ENCODE measurements at regions not wholly inside any gene's neighbourhood (a gene's known extent, or its start where the extent isn't known, plus 50 kb on each side); places are given as distances from the start of the nearest gene placed in this dataset.

DNA sequence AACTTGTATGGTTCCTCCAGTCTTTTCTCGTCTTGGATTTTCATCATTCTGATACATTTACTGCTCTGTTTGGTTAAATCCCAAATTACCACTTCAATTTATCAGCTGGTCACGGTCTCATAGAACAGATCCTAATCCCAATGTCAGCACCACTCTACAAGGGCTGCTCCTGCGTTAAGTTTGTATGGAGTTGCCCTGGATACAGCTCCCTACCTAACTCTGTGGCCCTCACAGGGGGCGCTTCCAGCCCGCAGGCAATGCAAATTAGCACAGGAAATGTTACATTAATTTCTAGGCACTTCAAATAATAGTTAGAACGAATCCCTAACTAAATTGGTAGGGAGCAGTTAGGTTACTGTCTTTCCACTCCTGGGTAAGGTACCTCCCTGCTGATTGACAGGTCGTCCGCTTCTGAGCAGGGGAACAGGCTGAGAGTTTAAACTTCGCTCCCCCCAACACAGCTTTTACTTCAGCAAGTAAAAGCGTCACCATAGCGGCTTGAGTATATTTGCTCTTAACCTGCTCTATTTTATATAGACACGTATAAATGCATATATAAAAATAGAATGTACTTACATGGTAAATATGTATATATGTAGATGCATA, 238.5 kb upstream of the FANCL start:
- H3K9me3 ChIP-seq, result no peaks in the 10 kb centered on the region
- H3K4me1 ChIP-seq, result no peaks in the 10 kb centered on the region
- no peaks in the 10 kb centered on the region for H3K27me3 ChIP-seq
- H3K36me3 ChIP-seq, result no peaks in the 10 kb centered on the region
- in situ Hi-C loops (cut with MboI; ENCODE audit: low pct_ligation_motif_present in 1 of 4, low pct_unique_long_range_greater_than_20kb in 1 of 4, low sequenced_read_pairs in 3 of 4) (no loop called here), intact Hi-C loops (cut with DNase I; ENCODE audit: low total_unique reads) (no loop called here)
- no peak for DNase-seq
- H3K27ac ChIP-seq, result no peak overlapping the region
- TF ChIP-seq POLR2A (IDR thresholded peaks at IDR 0.05) (no peak), POLR2AphosphoS5 (IDR thresholded peaks at IDR 0.05) (no peak), EP300 (IDR thresholded peaks at IDR 0.05; ENCODE audit: low read depth) (no peak)
- TF ChIP-seq, protein P1, sequence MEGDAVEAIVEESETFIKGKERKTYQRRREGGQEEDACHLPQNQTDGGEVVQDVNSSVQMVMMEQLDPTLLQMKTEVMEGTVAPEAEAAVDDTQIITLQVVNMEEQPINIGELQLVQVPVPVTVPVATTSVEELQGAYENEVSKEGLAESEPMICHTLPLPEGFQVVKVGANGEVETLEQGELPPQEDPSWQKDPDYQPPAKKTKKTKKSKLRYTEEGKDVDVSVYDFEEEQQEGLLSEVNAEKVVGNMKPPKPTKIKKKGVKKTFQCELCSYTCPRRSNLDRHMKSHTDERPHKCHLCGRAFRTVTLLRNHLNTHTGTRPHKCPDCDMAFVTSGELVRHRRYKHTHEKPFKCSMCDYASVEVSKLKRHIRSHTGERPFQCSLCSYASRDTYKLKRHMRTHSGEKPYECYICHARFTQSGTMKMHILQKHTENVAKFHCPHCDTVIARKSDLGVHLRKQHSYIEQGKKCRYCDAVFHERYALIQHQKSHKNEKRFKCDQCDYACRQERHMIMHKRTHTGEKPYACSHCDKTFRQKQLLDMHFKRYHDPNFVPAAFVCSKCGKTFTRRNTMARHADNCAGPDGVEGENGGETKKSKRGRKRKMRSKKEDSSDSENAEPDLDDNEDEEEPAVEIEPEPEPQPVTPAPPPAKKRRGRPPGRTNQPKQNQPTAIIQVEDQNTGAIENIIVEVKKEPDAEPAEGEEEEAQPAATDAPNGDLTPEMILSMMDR (IDR thresholded peaks at IDR 0.05), result no peak
- no peak overlapping the region for H3K4me3 ChIP-seq
- WGBS, 2 donors (ENCODE audit: low coverage in 1 of 2), result 70 to 81% methylated on average over 12 of the region's 12 CpGs

DNA sequence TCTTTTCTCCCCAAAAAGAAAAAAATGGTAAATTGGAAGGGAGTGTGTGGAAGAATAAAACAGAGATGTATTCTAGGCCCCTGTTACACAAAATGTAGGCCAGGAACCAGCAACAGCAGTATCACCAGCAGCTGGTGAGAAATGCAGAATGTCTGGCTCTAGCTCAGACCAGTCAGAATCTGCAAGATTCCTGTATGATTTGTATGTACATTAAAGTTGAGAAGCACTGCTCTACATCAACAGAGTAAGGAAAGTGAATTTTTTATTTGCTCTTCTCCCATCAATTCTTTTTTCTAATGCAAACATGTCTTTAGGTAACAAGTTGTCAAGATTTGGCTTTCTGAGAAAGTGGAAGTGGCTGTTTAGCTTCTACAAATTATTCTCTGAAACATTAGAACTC, 235.4 kb upstream of the FANCL start:
- H3K36me3 ChIP-seq, result no peaks in the 10 kb centered on the region
- no peak overlapping the region for H3K4me3 ChIP-seq
- in situ Hi-C loops (cut with MboI; ENCODE audit: low pct_ligation_motif_present in 1 of 4, low pct_unique_long_range_greater_than_20kb in 1 of 4, low sequenced_read_pairs in 3 of 4) (no loop called here), intact Hi-C loops (cut with DNase I; ENCODE audit: low total_unique reads) (no loop called here)
- no peaks in the 10 kb centered on the region for H3K9me3 ChIP-seq
- no peaks in the 10 kb centered on the region for H3K27me3 ChIP-seq
- DNase-seq, result no peak
- no peak for TF ChIP-seq EP300 (IDR thresholded peaks at IDR 0.05; ENCODE audit: low read depth)
- no peaks in the 10 kb centered on the region for H3K4me1 ChIP-seq
- H3K27ac ChIP-seq, result no peak overlapping the region

DNA sequence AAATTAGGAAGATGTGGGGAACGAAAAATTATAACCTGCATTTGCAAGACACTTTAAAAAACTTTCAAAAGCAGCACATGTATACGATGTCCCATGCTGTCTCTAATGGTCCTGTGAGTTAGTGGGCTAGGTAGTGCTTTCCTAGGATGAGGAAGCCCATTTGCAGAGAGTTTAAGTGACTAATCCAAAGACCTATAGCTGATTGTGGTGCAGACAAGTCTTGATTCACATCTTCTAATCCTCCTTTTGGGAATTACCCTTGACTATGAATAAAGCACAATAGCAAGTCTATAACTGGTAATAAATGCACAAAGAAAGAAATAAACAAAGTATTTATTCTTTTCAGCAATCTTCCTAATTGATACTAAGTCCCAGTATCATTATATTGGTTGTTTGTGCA, 234.6 kb upstream of the FANCL start:
- no peaks in the 10 kb centered on the region for H3K4me1 ChIP-seq
- 76 to 100% methylated on average over 1 to 2 of the region's 2 CpGs for WGBS, 2 donors (ENCODE audit: low coverage in 1 of 2)
- intact Hi-C loops (cut with DNase I; ENCODE audit: low total_unique reads), result no loop called here

DNA sequence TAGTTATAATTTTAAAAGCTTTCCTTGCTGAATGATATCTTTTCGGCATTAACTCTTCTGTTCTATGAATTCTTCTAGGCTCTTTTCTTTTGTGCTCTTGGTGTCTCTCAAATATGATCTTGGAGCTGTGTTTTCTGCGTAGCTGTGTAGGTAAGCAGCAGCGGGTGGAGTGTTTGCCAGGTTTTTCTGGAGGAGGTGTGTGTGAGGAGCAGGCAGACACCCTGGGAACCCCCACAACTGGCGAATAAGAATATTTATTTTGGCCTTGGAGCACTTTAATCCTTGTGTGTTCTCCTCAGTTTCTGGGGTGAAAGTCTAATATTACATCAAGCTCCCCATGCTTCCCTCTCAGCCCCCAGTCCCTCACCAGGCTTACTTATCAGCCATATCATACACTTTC, 232.0 kb upstream of the FANCL start:
- WGBS, 2 donors (ENCODE audit: low coverage in 1 of 2), result 77 to 80% methylated on average over 4 of the region's 4 CpGs
- in situ Hi-C loops (cut with MboI; ENCODE audit: low pct_ligation_motif_present in 1 of 4, low pct_unique_long_range_greater_than_20kb in 1 of 4, low sequenced_read_pairs in 3 of 4), result no loop called here
- H3K9me3 ChIP-seq, result no peaks in the 10 kb centered on the region

More for the DNA sequence above, 234.6 kb upstream of the FANCL start:
- no peak for TF ChIP-seq POLR2AphosphoS5 (IDR thresholded peaks at IDR 0.05)
- TF ChIP-seq, protein P1 (IDR thresholded peaks at IDR 0.05), result no peak
- no peak for TF ChIP-seq POLR2A (IDR thresholded peaks at IDR 0.05)
- no peak for TF ChIP-seq EP300 (IDR thresholded peaks at IDR 0.05; ENCODE audit: low read depth)
- H3K4me3 ChIP-seq, result no peak overlapping the region
- no peak overlapping the region for H3K27ac ChIP-seq
- no peaks in the 10 kb centered on the region for H3K36me3 ChIP-seq
- in situ Hi-C loops (cut with MboI; ENCODE audit: low pct_ligation_motif_present in 1 of 4, low pct_unique_long_range_greater_than_20kb in 1 of 4, low sequenced_read_pairs in 3 of 4), result no loop called here
- no peak for DNase-seq
- H3K27me3 ChIP-seq, result no peaks in the 10 kb centered on the region
- no peaks in the 10 kb centered on the region for H3K9me3 ChIP-seq

More for the DNA sequence above, 232.0 kb upstream of the FANCL start:
- DNase-seq, result no peak
- no peaks in the 10 kb centered on the region for H3K27me3 ChIP-seq
- no peak overlapping the region for H3K4me3 ChIP-seq
- no peaks in the 10 kb centered on the region for H3K36me3 ChIP-seq
- no peaks in the 10 kb centered on the region for H3K4me1 ChIP-seq
- TF ChIP-seq, protein P1 (IDR thresholded peaks at IDR 0.05), result no peak
- TF ChIP-seq EP300 (IDR thresholded peaks at IDR 0.05; ENCODE audit: low read depth) (no peak), POLR2A (IDR thresholded peaks at IDR 0.05) (no peak), POLR2AphosphoS5 (IDR thresholded peaks at IDR 0.05) (no peak)
- intact Hi-C loops (cut with DNase I; ENCODE audit: low total_unique reads), result no loop called here
- H3K27ac ChIP-seq, result no peak overlapping the region

Measured in transverse colon (tissue), 4 donors.